ENCODE measurements at regions not wholly inside any gene's neighbourhood (a gene's known extent, or its start where the extent isn't known, plus 50 kb on each side); places are given as distances from the start of the nearest gene placed in this dataset.

DNA sequence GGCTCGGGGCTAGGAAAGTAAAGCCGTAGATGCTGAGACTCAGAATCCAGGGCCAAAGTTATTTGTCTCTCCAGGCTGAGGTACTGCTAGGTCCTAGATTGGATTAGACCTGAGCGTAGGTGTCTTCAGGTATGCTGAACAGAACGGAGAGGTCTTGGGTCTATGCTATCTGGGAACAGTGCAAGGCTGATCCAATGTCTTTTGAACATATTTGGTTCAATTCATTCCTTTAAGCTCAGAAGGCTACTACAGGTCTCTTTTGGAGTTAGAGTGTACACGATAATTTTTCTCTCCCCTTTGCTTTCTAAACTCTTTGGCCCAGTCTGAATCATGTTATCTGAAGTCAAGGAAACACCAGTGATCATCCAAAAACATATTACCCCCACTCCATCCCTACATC lies 137.5 kb upstream of the TBL1XR1 start:
- ATAC-seq: no peak
- TF ChIP-seq ZFP30 (CRISPR knock-in tag; IDR thresholded peaks at IDR 0.05): no peak
- TF ChIP-seq GLIS3 (CRISPR knock-in tag; IDR thresholded peaks at IDR 0.05): no peak
- no peak for TF ChIP-seq TOX (CRISPR knock-in tag; IDR thresholded peaks at IDR 0.05; ENCODE audit: borderline replicate concordance)
- TF ChIP-seq CSRNP3 (CRISPR knock-in tag; IDR thresholded peaks at IDR 0.05): no peak
- no peak for TF ChIP-seq CREB5 (CRISPR knock-in tag; IDR thresholded peaks at IDR 0.05; ENCODE audit: low read depth)
- TF ChIP-seq PATZ1 (CRISPR knock-in tag; IDR thresholded peaks at IDR 0.05; ENCODE audit: borderline replicate concordance): no peak
- no peak for TF ChIP-seq TSHZ2 (CRISPR knock-in tag; IDR thresholded peaks at IDR 0.05)

DNA sequence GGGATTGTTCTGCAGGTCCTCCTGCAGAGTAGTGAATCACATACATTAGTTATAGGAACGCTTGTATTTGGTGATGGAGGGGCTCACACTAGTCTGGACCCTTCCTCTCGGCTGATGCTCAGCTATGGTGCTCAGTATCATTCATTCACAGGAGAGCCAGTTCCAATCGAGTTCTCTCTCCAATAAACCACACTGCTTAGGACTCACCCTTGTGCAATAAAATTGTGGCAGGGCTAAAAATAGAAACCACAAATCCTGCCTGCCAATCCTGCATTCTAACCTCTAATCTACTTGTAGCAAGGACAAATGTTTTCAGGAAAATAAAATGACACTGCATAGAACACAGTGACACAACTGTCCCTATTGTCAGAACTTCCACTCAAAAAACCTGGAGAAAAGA lies 138.4 kb upstream of the TBL1XR1 start:
- TF ChIP-seq ISL1 (CRISPR knock-in tag; IDR thresholded peaks at IDR 0.05): no peak
- TF ChIP-seq PPARA (CRISPR knock-in tag; IDR thresholded peaks at IDR 0.05; ENCODE audit: borderline replicate concordance): no peak
- TF ChIP-seq ARNTL (CRISPR knock-in tag; IDR thresholded peaks at IDR 0.05; ENCODE audit: borderline replicate concordance, low read depth): no peak
- TF ChIP-seq BACH2 (CRISPR knock-in tag; IDR thresholded peaks at IDR 0.05; ENCODE audit: borderline replicate concordance): no peak
- no peak for TF ChIP-seq CSDC2 (CRISPR knock-in tag; IDR thresholded peaks at IDR 0.05)
- no peak for TF ChIP-seq ZC3H10 (CRISPR knock-in tag; IDR thresholded peaks at IDR 0.05)
- TF ChIP-seq CSRNP3 (CRISPR knock-in tag; IDR thresholded peaks at IDR 0.05): no peak
- no peak for TF ChIP-seq TSHZ2 (CRISPR knock-in tag; IDR thresholded peaks at IDR 0.05)
- TF ChIP-seq ZNF70 (CRISPR knock-in tag; IDR thresholded peaks at IDR 0.05): no peak
- no peak for TF ChIP-seq POU6F1 (CRISPR knock-in tag; IDR thresholded peaks at IDR 0.05; ENCODE audit: borderline replicate concordance, low read depth)
- ATAC-seq: no peak

Data from SK-N-SH treated with all-trans-retinoic acid at 6 μM for 48 hours (cell line).